RWPE2 (cell line): ENCODE measurements at regions not wholly inside any gene's neighbourhood (a gene's known extent, or its start where the extent isn't known, plus 50 kb on each side); places are given as distances from the start of the nearest gene placed in this dataset.

Source experiments
- ATAC-seq: fragments of 200-7000 bp; cut with Tn5 transposase; 3 replicates; pipeline ENCODE4 v1.9.1; 2021; ENCODE audit warnings: low read depth
- DNase-seq: peaks from one replicate; pipeline ENCODE4 v3.0.0-alpha.2; 2020; ENCODE audit warnings: low spot score
- H3K27ac ChIP-seq: fragments of 450-650 bp; 2 replicates; pipeline ENCODE4 v1.5.1; 2017; ENCODE audit warnings: mild to moderate bottlenecking; ENCODE audit not compliant: poor library complexity, severe bottlenecking
- H3K27me3 ChIP-seq: fragments of 250-450 bp; sonication (Bioruptor Pico); 2 replicates; pipeline ENCODE4 v1.5.1; 2021; ENCODE audit warnings: mild to moderate bottlenecking, moderate library complexity; ENCODE audit not compliant: insufficient read depth, poor library complexity, severe bottlenecking
- H3K36me3 ChIP-seq: fragments of 250-450 bp; sonication (Bioruptor Pico); 2 replicates; pipeline ENCODE4 v1.5.1; 2020; ENCODE audit warnings: low read depth, mild to moderate bottlenecking, moderate library complexity
- H3K4me1 ChIP-seq: fragments of 250-450 bp; sonication (Bioruptor Pico); 2 replicates; pipeline ENCODE4 v1.5.1; 2021; ENCODE audit warnings: mild to moderate bottlenecking, moderate library complexity; ENCODE audit not compliant: insufficient read depth, poor library complexity, severe bottlenecking
- H3K4me3 ChIP-seq: fragments of 250-450 bp; sonication (Bioruptor Pico); 2 replicates; pipeline ENCODE4 v1.5.1; 2021; ENCODE audit warnings: mild to moderate bottlenecking, moderate library complexity; ENCODE audit not compliant: severe bottlenecking
- H3K9me3 ChIP-seq: fragments of 250-450 bp; sonication (Bioruptor Pico); 2 replicates; pipeline ENCODE4 v1.5.1; 2021; ENCODE audit warnings: mild to moderate bottlenecking, moderate library complexity; ENCODE audit not compliant: severe bottlenecking
- TF ChIP-seq, protein P1 (sequence below): fragments of 450-650 bp; IDR thresholded peaks from one replicate; pipeline ENCODE4 v1.5.1; 2017; ENCODE audit warnings: mild to moderate bottlenecking, moderate library complexity; ENCODE audit not compliant: poor library complexity, severe bottlenecking

DNA sequence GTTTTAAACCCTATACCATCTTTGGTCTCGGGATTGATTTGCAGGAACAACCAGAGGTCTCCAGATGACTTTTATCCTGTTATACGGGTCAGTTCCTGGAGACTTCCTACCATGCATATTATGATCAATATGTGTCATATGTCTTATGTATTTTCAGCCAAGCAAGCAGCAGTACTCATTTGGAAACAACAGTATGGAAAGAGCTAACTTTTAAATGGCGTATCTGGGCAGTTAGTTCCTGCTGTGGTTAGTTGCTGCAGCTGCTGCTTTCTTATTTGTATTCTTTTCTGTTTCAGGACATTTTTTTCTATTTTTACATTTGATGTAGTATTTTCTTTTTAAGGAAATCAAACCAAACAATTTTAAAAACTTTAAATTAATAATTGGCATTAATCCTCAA is 207.5 kb downstream of the MANEA start:
- H3K27ac ChIP-seq = no peak overlapping the region
- ATAC-seq (no peak), DNase-seq (no peak)
- H3K4me1 ChIP-seq = no peaks in the 10 kb centered on the region
- no peaks in the 10 kb centered on the region for H3K36me3 ChIP-seq
- no peaks in the 10 kb centered on the region for H3K27me3 ChIP-seq
- TF ChIP-seq, protein P1, sequence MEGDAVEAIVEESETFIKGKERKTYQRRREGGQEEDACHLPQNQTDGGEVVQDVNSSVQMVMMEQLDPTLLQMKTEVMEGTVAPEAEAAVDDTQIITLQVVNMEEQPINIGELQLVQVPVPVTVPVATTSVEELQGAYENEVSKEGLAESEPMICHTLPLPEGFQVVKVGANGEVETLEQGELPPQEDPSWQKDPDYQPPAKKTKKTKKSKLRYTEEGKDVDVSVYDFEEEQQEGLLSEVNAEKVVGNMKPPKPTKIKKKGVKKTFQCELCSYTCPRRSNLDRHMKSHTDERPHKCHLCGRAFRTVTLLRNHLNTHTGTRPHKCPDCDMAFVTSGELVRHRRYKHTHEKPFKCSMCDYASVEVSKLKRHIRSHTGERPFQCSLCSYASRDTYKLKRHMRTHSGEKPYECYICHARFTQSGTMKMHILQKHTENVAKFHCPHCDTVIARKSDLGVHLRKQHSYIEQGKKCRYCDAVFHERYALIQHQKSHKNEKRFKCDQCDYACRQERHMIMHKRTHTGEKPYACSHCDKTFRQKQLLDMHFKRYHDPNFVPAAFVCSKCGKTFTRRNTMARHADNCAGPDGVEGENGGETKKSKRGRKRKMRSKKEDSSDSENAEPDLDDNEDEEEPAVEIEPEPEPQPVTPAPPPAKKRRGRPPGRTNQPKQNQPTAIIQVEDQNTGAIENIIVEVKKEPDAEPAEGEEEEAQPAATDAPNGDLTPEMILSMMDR = no peak
- no peaks in the 10 kb centered on the region for H3K9me3 ChIP-seq
- no peak overlapping the region for H3K4me3 ChIP-seq

- Histone ChIP-seq H3K4me1 (no peaks in the 10 kb centered on the region), H3K27ac (no peak overlapping the region), H3K36me3 (no peaks in the 10 kb centered on the region), H3K4me3 (no peak overlapping the region), H3K9me3 (no peaks in the 10 kb centered on the region), H3K27me3 (no peaks in the 10 kb centered on the region)
- ATAC-seq = no peak
- DNase-seq = no peak
- TF ChIP-seq, protein P1 = no peak
Measured at GRCh38 chr6:95785785-95786184, 208.4 kb downstream of the MANEA start.

DNA sequence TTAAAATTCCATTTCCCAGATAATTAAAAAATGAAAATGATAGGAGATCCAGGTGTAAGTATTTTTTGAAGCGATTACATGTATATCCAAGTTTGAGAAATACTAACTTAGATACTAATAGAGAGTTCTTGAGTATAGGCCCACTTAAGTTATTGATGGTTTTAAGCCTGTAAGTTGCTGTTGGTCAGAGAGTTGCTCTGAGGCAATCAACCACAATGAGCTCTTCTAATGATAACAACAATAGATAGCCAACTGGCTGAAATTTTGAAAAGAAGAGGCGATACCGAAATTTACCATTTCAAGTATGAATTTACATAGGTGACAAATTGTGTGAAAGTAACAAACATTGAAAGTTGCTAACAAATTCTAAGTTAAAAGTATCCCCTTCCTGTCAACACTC is 209.5 kb downstream of the MANEA start:
- no peaks in the 10 kb centered on the region for H3K36me3 ChIP-seq
- H3K27me3 ChIP-seq = no peaks in the 10 kb centered on the region
- H3K4me3 ChIP-seq = no peak overlapping the region
- no peak for DNase-seq
- TF ChIP-seq, protein P1 = no peak
- H3K27ac ChIP-seq = no peak overlapping the region
- no peaks in the 10 kb centered on the region for H3K4me1 ChIP-seq
- H3K9me3 ChIP-seq = no peaks in the 10 kb centered on the region
- ATAC-seq = no peak

GRCh38 chr6:95790787-95791186 is 213.5 kb downstream of the MANEA start:
- no peak for DNase-seq
- Histone ChIP-seq H3K36me3 (no peaks in the 10 kb centered on the region), H3K27me3 (no peaks in the 10 kb centered on the region), H3K27ac (no peak overlapping the region), H3K9me3 (no peaks in the 10 kb centered on the region), H3K4me1 (no peaks in the 10 kb centered on the region), H3K4me3 (no peak overlapping the region)
- TF ChIP-seq, protein P1 = no peak
- no peak for ATAC-seq

GRCh38 chr6:95794749-95795148 is 217.4 kb downstream of the MANEA start:
- no peaks in the 10 kb centered on the region for H3K9me3 ChIP-seq
- H3K4me3 ChIP-seq = no peak overlapping the region
- no peak overlapping the region for H3K27ac ChIP-seq
- no peak for DNase-seq
- H3K4me1 ChIP-seq = no peaks in the 10 kb centered on the region
- no peak for ATAC-seq
- H3K27me3 ChIP-seq = no peaks in the 10 kb centered on the region
- H3K36me3 ChIP-seq = no peaks in the 10 kb centered on the region
- TF ChIP-seq, protein P1 = no peak
